HCT116 (cell line): ENCODE measurements at regions not wholly inside any gene's neighbourhood (a gene's known extent, or its start where the extent isn't known, plus 50 kb on each side); places are given as distances from the start of the nearest gene placed in this dataset.

ENCODE experiments used
- ATAC-seq: fragments of 200-7000 bp; cut with Tn5 transposase; 2 replicates; pipeline ENCODE4 v1.9.1; 2020; ENCODE audit warnings: mild to moderate bottlenecking, moderate library complexity
- BruUV-seq: library from RNA; stranded (reverse); fragments of 400-500 nt; replicated peaks from 2 replicates; lab custom pipeline; 2021; lab: Mats Ljungman, UMichigan
- CTCF ChIA-PET: fragments of 300-600 bp; sonication (Branson Sonifier 250); formaldehyde crosslinking; loops from one replicate; lab custom pipeline; 2021; ENCODE audit warnings: antibody characterized with exemption; lab: Charles Lee
- POLR2A ChIA-PET: fragments of 300-600, 350-600 bp; sonication (Branson Sonifier 250); formaldehyde crosslinking; loops from one replicate; lab custom pipeline; 2021; ENCODE audit warnings: antibody characterized with exemption; lab: Charles Lee
- RAD21 ChIA-PET, 2 experiments: fragments of 300-600 bp; sonication (Branson Sonifier 250); formaldehyde crosslinking; loops; one replicate each; lab custom pipeline; 2023; ENCODE audit warnings: low total read pairs in 2 of 2; ENCODE audit not compliant: uncharacterized antibody in 2 of 2, unreplicated experiment in 2 of 2, low non-redundant PET in 1 of 2; lab: Charles Lee
- DNase-seq: peaks from one replicate; pipeline ENCODE4 v3.0.0-alpha.2; 2010; ENCODE audit warnings: low read depth, low spot score
- H2AFZ ChIP-seq: fragments of 200-600 bp; shearing (Covaris generic), sonication (generic); 2 replicates; pipeline ENCODE4 v1.6.1; 2017; ENCODE audit warnings: low read depth, mixed run types, mixed read lengths, antibody characterized with exemption, low read length; ENCODE audit not compliant: poor library complexity, severe bottlenecking
- H3K27ac ChIP-seq: 2 replicates; pipeline ENCODE4 v1.5.1; 2012; ENCODE audit warnings: low read depth, low read length
- H3K27me3 ChIP-seq: fragments of 200-600 bp; sonication (generic); 2 replicates; pipeline ENCODE4 v1.6.1; 2016; ENCODE audit warnings: mixed run types, low read length, mixed read lengths; ENCODE audit not compliant: insufficient read depth
- H3K36me3 ChIP-seq, 2 experiments: fragments of 200-500 bp in 1 of 2; fragments of 200-600 bp in 1 of 2; sonication (Bioruptor generic) in 1 of 2; sonication (generic) in 1 of 2; 2 replicates each; pipeline versions ENCODE4 v1.5.1 to v1.6.1; 2014 to 2016; ENCODE audit warnings: low read length in 2 of 2, inconsistent platforms in 1 of 2, mixed read lengths in 1 of 2, mixed run types in 1 of 2; ENCODE audit not compliant: insufficient read depth in 2 of 2, control insufficient read depth in 1 of 2
- H3K4me1 ChIP-seq, 2 experiments: fragments of 200-600 bp in 1 of 2; sonication (generic) in 1 of 2; 2 replicates each; pipeline versions ENCODE4 v1.5.1 to v1.6.1; 2012 to 2017; ENCODE audit warnings: low read length in 2 of 2, inconsistent platforms in 1 of 2, mild to moderate bottlenecking in 1 of 2, mixed read lengths in 1 of 2, mixed run types in 1 of 2, moderate library complexity in 1 of 2; ENCODE audit not compliant: insufficient read depth in 2 of 2, control insufficient read depth in 1 of 2
- H3K4me2 ChIP-seq: fragments of 200-600 bp; sonication (generic); 2 replicates; pipeline ENCODE4 v1.6.1; 2017; ENCODE audit warnings: mixed run types, low read length, mixed read lengths
- H3K4me3 ChIP-seq, 2 experiments: fragments of 200-600 bp in 1 of 2; sonication (generic) in 1 of 2; replicated peaks in 1 of 2; 2 replicates each; pipeline ENCODE4 v1.5.1; 2011 to 2016; ENCODE audit warnings: low read length in 2 of 2, control low read depth in 1 of 2, low read depth in 1 of 2, mild to moderate bottlenecking in 1 of 2, mixed read lengths in 1 of 2, mixed run types in 1 of 2
- H3K79me2 ChIP-seq: fragments of 200-600 bp; sonication (generic); 2 replicates; pipeline ENCODE4 v1.6.1; 2017; ENCODE audit warnings: mild to moderate bottlenecking, mixed run types, low read length, moderate library complexity, mixed read lengths; ENCODE audit not compliant: insufficient read depth
- H3K9ac ChIP-seq: fragments of 200-600 bp; sonication (generic); 2 replicates; pipeline ENCODE4 v1.6.1; 2016; ENCODE audit warnings: low read length, mixed read lengths
- H3K9me2 ChIP-seq: fragments of 200-600 bp; sonication (generic), shearing (Covaris generic); 2 replicates; pipeline ENCODE4 v1.6.1; 2017; ENCODE audit warnings: mixed run types, mild to moderate bottlenecking, moderate library complexity; ENCODE audit not compliant: insufficient read depth
- H3K9me3 ChIP-seq, 2 experiments: fragments of 200-500 bp in 1 of 2; fragments of 200-600 bp in 1 of 2; sonication (Bioruptor generic) in 1 of 2; sonication (generic) in 1 of 2; 2 replicates each; pipeline ENCODE4 v1.6.1; 2014 to 2017; ENCODE audit warnings: low read length in 2 of 2, mixed read lengths in 2 of 2, inconsistent platforms in 1 of 2, low read depth in 1 of 2, mild to moderate bottlenecking in 1 of 2, mixed run types in 1 of 2, moderate library complexity in 1 of 2; ENCODE audit not compliant: control insufficient read depth in 1 of 2, insufficient read depth in 1 of 2
- H4K20me1 ChIP-seq: fragments of 200-600 bp; sonication (generic), shearing (Covaris generic); 2 replicates; pipeline ENCODE4 v1.6.1; 2017; ENCODE audit warnings: mixed run types, mild to moderate bottlenecking, moderate library complexity; ENCODE audit not compliant: insufficient read depth
- ATF3 ChIP-seq: IDR thresholded peaks from 2 replicates; pipeline ENCODE4 v1.6.1; 2012
- CTCF ChIP-seq, 3 experiments: fragments of 200-600 bp in 1 of 3; sonication (generic) in 1 of 3; IDR thresholded peaks in 2 of 3; conservative IDR thresholded peaks in 1 of 3; 2 replicates each; pipeline ENCODE4 v1.5.1; 2012 to 2017; ENCODE audit warnings: low read depth in 2 of 3, low read length in 2 of 3, antibody characterized with exemption in 1 of 3, borderline replicate concordance in 1 of 3, control low read depth in 1 of 3, mild to moderate bottlenecking in 1 of 3, mixed read lengths in 1 of 3, mixed run types in 1 of 3, moderate library complexity in 1 of 3; ENCODE audit not compliant: insufficient read depth in 1 of 3
- ELF1 ChIP-seq: IDR thresholded peaks from 2 replicates; pipeline ENCODE4 v1.6.1; 2012; ENCODE audit warnings: low read depth, borderline replicate concordance
- EZH2 ChIP-seq: fragments of 200-600 bp; sonication (generic); IDR thresholded peaks from 2 replicates; pipeline ENCODE4 v1.6.1; 2017; ENCODE audit warnings: antibody characterized with exemption, mixed run types
- FOSL1 ChIP-seq: IDR thresholded peaks from 2 replicates; pipeline ENCODE4 v1.6.1; 2012; ENCODE audit warnings: low read depth
- REST ChIP-seq: IDR thresholded peaks from 2 replicates; pipeline ENCODE4 v1.6.1; 2012; ENCODE audit warnings: low read depth
- ZBTB33 ChIP-seq: IDR thresholded peaks from 2 replicates; pipeline ENCODE4 v1.6.1; 2011; ENCODE audit warnings: mild to moderate bottlenecking, low read length, moderate library complexity; ENCODE audit not compliant: insufficient replicate concordance; ENCODE audit errors: extremely low read depth
- ZNF274 ChIP-seq: fragments of 200-500 bp; sonication (Bioruptor generic); IDR thresholded peaks from 2 replicates; pipeline ENCODE4 v1.6.1; 2014; ENCODE audit warnings: mild to moderate bottlenecking, low read depth, low read length, inconsistent platforms
- intact Hi-C: fragments of 100-400 bp; cut with micrococcal nuclease; formaldehyde crosslinking; loops from 2 replicates; pipeline ENCODE4 v1.10.0; 2022

GRCh38 chr11:97269527-97269926, 879.7 kb downstream of the JRKL start:
- BruUV-seq = no TSS peak
- H3K4me3 ChIP-seq = no peak overlapping the region
- TF ChIP-seq ELF1 (no peak), CTCF (IDR thresholded peaks at IDR 0.05 in 2 of 3, conservative IDR thresholded peaks at IDR 0.05 in 1 of 3; ENCODE audit: borderline replicate concordance in 1 of 3, insufficient read depth in 1 of 3, low read depth in 2 of 3, low read length in 2 of 3) (0 out of 6 replicates have a peak, but pooled peaks of 1 of the 3 experiments have one; percentile 6)
- H3K27me3 ChIP-seq = no peaks in the 10 kb centered on the region
- ATAC-seq = no peak
- H3K27ac ChIP-seq = no peak overlapping the region
- no peaks in the 10 kb centered on the region for H3K9me2 ChIP-seq
- no peaks in the 10 kb centered on the region for H3K79me2 ChIP-seq
- ChIA-PET CTCF (interaction anchor here (0.8 to 1.1 kb wide), 2 partner anchors 129 to 185 kb away, joined by 3 read pairs; no protein-coding TSS in a partner anchor), POLR2A (no interaction called here), RAD21 (no interaction called here)
- H3K9ac ChIP-seq = no peak overlapping the region
- H3K4me1 ChIP-seq = no peaks in the 10 kb centered on the region
- H3K4me2 ChIP-seq = no peak overlapping the region
- H3K9me3 ChIP-seq = peaks cover 0 to 18% of the 10 kb centered on the region in 2 experiments; a peak in 3 of 4 replicates
- no peak overlapping the region for H2AFZ ChIP-seq
- intact Hi-C loops = no loop called here
- DNase-seq = no peak
- H4K20me1 ChIP-seq = no peaks in the 10 kb centered on the region
- no peaks in the 10 kb centered on the region for H3K36me3 ChIP-seq

GRCh38 chr11:97279341-97279740, 889.5 kb downstream of the JRKL start:
- ATAC-seq = no peak
- H3K9me2 ChIP-seq = no peaks in the 10 kb centered on the region
- ChIA-PET CTCF (no interaction called here), POLR2A (no interaction called here), RAD21 (no interaction called here)
- H3K9me3 ChIP-seq = peaks cover 0 to 16% of the 10 kb centered on the region in 2 experiments; a peak in 2 of 4 replicates
- no TSS peak for BruUV-seq
- H3K36me3 ChIP-seq = no peaks in the 10 kb centered on the region
- no peak overlapping the region for H3K4me3 ChIP-seq
- H3K4me1 ChIP-seq = no peaks in the 10 kb centered on the region
- intact Hi-C loops = no loop called here
- no peaks in the 10 kb centered on the region for H3K27me3 ChIP-seq
- no peak for DNase-seq
- H2AFZ ChIP-seq = no peak overlapping the region
- no peak overlapping the region for H3K9ac ChIP-seq
- H4K20me1 ChIP-seq = no peaks in the 10 kb centered on the region
- no peak overlapping the region for H3K4me2 ChIP-seq
- no peaks in the 10 kb centered on the region for H3K79me2 ChIP-seq
- TF ChIP-seq EZH2 (no peak), ATF3 (no peak), ZNF274 (no peak), REST (no peak), FOSL1 (no peak), ZBTB33 (no peak)
- TF ChIP-seq, all 23 proteins: peak for 0
- no peak overlapping the region for H3K27ac ChIP-seq
